Mononuclear cell (primary cell): ENCODE measurements at regions not wholly inside any gene's neighbourhood (a gene's known extent, or its start where the extent isn't known, plus 50 kb on each side); places are given as distances from the start of the nearest gene placed in this dataset.

Experiments used
- H3K27me3 ChIP-seq: 2 replicates; pipeline ENCODE4 v1.6.0; 2011; ENCODE audit warnings: low read length, control low read depth; ENCODE audit not compliant: insufficient read depth
- H3K4me1 ChIP-seq: 2 replicates; pipeline ENCODE4 v1.5.1; 2011; ENCODE audit warnings: mild to moderate bottlenecking, low read length, control low read depth; ENCODE audit not compliant: insufficient read depth
- H3K4me3 ChIP-seq: 2 replicates; pipeline ENCODE4 v1.5.1; 2011; ENCODE audit warnings: mild to moderate bottlenecking, low read length, moderate library complexity
- H3K9me3 ChIP-seq: 2 replicates; pipeline ENCODE4 v1.5.1; 2011; ENCODE audit warnings: low read depth, mild to moderate bottlenecking, control low read depth, low read length

DNA sequence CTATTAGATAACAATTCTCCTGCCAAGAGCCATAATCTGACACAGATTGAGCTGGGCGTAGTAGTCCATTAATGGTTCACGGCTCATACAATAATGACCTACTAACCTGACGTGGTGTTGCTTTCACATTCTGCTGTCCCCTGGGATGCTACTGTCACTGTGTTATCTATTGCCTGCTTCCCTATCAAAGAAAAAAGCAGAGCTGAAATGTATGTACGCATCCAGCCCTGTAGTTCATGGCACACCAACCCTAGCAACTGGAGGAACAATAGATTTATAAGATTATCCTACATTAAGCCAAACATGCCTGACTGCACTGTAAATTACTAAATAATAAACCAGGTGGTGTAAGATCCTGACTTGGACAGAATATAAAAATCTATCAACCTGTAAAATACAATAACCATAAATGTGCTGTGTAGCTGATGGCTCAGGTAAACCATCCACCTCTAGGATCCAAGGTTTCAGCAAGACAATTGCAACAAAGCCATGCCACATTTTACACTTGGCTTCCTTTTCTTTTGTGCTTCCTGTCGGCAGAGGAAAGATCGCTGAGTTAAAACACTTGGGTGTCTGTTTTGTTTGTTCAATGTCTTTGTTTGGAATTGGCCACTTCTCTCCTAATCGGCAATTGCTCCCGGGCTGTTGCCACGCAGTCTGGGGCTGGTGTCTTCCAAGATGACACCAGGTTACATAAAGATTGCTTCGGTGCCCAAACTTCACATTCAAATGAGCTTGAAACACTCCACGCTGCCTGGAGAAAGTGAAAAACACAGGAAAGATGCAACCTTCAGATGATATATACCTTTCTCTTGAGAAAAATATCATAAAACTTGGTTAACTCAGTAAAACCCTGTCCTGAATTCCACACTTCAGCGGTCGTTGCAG is 143.9 kb upstream of the MGMT start:
- Histone ChIP-seq H3K27me3 (peaks cover 2% of the 10 kb centered on the region), H3K9me3 (no peaks in the 10 kb centered on the region), H3K4me1 (no peaks in the 10 kb centered on the region), H3K4me3 (no peak overlapping the region)

DNA sequence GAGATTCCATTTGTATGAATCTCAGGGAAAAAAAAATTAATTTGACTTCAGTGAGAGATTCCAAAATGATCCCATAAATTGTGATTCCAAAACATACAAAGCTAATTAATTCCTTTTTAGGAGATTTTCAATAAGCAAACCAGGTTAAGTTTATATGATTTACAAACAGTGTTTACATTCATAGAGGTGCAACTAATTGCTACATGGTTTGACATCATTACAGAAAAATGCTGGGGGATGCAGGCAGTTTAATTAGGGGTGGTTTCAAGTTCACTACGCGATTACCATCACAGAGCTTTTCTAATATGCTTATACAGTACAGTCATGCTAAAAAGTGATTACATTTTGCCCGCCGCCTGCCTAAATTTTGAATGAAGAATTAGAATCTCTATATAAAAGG is 143.2 kb upstream of the MGMT start:
- Histone ChIP-seq H3K9me3 (no peaks in the 10 kb centered on the region), H3K4me1 (no peaks in the 10 kb centered on the region), H3K27me3 (peaks cover 2% of the 10 kb centered on the region), H3K4me3 (no peak overlapping the region)

DNA sequence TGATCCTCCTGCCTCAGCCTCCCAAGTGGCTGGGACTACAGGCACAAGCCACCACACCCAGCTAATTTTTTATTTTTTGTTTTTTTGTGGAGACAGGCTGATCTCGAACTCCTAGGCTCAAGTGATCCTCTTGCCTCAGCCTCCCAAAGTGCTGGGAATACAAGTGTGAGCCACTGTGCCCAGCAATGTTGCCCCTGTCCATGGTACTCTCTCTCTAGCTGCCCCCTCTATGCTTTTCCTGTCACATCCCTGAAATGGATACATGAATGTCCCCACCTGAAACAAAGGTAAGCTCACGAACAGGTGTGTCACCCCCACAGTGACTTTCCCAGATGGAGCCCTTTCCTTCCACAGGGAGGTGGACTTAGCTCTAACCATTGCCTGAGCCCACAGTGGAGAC is 141.1 kb upstream of the MGMT start:
- H3K4me3 ChIP-seq, result no peak overlapping the region
- H3K9me3 ChIP-seq, result no peaks in the 10 kb centered on the region
- peaks cover 2% of the 10 kb centered on the region for H3K27me3 ChIP-seq
- H3K4me1 ChIP-seq, result no peaks in the 10 kb centered on the region

GRCh38 chr10:129328546-129328945 is 138.5 kb upstream of the MGMT start:
- Histone ChIP-seq H3K9me3 (no peaks in the 10 kb centered on the region), H3K4me3 (no peak overlapping the region), H3K27me3 (no peaks in the 10 kb centered on the region), H3K4me1 (no peaks in the 10 kb centered on the region)

GRCh38 chr10:129329385-129330055 is 137.5 kb upstream of the MGMT start:
- no peaks in the 10 kb centered on the region for H3K9me3 ChIP-seq
- no peak overlapping the region for H3K4me3 ChIP-seq
- no peaks in the 10 kb centered on the region for H3K27me3 ChIP-seq
- H3K4me1 ChIP-seq, result no peaks in the 10 kb centered on the region

GRCh38 chr10:129330211-129330610 is 136.8 kb upstream of the MGMT start:
- no peak overlapping the region for H3K4me3 ChIP-seq
- H3K9me3 ChIP-seq, result no peaks in the 10 kb centered on the region
- H3K4me1 ChIP-seq, result no peaks in the 10 kb centered on the region
- H3K27me3 ChIP-seq, result no peaks in the 10 kb centered on the region

- Histone ChIP-seq H3K4me3 (no peak overlapping the region), H3K9me3 (no peaks in the 10 kb centered on the region), H3K4me1 (no peaks in the 10 kb centered on the region), H3K27me3 (no peaks in the 10 kb centered on the region)
Measured at GRCh38 chr10:129331207-129331838, 135.7 kb upstream of the MGMT start.

DNA sequence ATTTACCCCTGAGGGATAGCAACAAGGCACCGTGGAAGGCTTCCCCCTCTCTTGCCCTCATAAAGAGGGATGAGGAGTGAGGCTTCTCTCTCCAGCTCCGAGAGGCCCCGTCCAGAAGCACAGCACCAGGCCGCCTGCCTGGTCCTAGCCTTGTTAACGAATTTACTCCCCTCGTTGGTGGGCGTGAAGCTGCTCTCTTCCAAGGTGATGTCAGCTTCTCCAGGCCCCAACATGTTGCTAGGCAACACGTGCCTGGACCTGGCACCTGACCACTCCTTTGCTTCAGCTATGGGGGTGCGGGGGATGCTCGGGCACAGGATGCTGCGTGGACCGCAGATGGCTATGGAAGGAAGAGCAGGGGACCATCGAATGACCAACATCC is 135.2 kb upstream of the MGMT start:
- Histone ChIP-seq H3K4me1 (no peaks in the 10 kb centered on the region), H3K4me3 (no peak overlapping the region), H3K9me3 (no peaks in the 10 kb centered on the region), H3K27me3 (no peaks in the 10 kb centered on the region)

DNA sequence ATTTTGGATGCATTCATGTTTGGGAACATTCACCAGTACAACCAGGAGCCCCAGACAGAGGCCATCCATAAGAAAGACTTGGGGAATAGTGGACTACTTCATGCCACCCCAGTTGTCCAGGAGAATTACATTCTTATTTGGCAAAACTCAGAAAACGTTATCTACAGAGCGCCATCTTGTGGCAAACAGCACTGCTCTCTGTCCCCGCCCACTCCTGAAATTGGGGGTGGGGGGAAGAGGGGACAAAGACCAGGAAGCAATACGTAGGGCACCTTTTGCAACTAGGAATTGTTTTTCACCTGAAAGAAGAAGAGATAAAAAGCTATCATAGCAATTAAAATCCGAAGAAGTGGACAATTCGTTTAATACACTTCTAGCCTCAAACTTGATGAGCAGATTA is 134.6 kb upstream of the MGMT start:
- Histone ChIP-seq H3K9me3 (no peaks in the 10 kb centered on the region), H3K27me3 (no peaks in the 10 kb centered on the region), H3K4me3 (no peak overlapping the region), H3K4me1 (no peaks in the 10 kb centered on the region)

- Histone ChIP-seq H3K4me1 (no peaks in the 10 kb centered on the region), H3K27me3 (no peaks in the 10 kb centered on the region), H3K4me3 (no peak overlapping the region)
Measured at GRCh38 chr10:129333706-129334105, 133.3 kb upstream of the MGMT start.

DNA sequence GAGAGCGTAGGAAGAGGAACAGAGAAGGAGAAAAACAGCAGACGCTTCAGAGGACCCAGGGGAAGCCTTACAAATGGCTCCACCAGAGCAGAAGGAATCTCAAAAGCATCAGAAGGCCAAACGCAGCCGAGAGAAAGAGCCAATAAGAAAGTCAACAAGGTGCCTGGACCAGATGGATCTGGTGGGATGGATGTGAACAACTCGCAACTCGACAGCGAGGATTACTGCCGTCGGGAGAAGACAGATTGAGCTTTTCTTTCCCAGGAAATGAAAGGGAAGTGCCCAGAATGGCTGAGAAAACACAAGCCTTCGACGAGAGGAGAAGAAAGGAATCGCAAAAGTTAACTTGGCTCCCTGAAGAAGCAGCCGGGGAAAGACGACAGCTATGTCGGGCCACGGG is 132.8 kb upstream of the MGMT start:
- Histone ChIP-seq H3K9me3 (no peaks in the 10 kb centered on the region), H3K4me1 (no peaks in the 10 kb centered on the region), H3K27me3 (no peaks in the 10 kb centered on the region), H3K4me3 (no peak overlapping the region)

More at GRCh38 chr10:129333706-129334105, 133.3 kb upstream of the MGMT start:
- H3K9me3 ChIP-seq, result no peaks in the 10 kb centered on the region

GRCh38 chr10:129335396-129335795 is 131.6 kb upstream of the MGMT start:
- H3K4me3 ChIP-seq, result no peak overlapping the region
- no peaks in the 10 kb centered on the region for H3K4me1 ChIP-seq
- no peaks in the 10 kb centered on the region for H3K9me3 ChIP-seq
- H3K27me3 ChIP-seq, result no peaks in the 10 kb centered on the region

DNA sequence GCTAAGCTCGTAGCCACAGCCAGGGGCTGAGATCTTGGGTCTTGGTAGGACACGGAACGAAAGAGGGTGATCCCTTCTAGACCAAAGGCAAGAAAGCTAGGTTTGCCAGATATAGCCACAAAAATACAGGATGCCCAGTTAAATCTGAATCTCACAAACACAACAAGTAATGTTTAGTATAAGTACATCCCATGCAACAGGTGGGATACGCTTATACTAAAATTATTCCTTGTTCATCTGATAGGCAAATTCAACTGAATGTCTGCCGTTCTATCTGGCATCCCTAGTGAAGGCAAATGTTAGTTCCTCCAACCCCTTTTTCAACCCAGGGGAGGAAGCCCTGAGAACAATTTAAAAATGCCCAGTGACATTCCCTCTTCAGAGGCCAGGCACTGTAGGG is 131.1 kb upstream of the MGMT start:
- H3K4me1 ChIP-seq, result no peaks in the 10 kb centered on the region
- H3K27me3 ChIP-seq, result no peaks in the 10 kb centered on the region
- H3K4me3 ChIP-seq, result no peak overlapping the region
- H3K9me3 ChIP-seq, result no peaks in the 10 kb centered on the region

- Histone ChIP-seq H3K27me3 (no peaks in the 10 kb centered on the region), H3K4me1 (no peaks in the 10 kb centered on the region), H3K9me3 (no peaks in the 10 kb centered on the region), H3K4me3 (no peak overlapping the region)
Measured at GRCh38 chr10:129339191-129339590, 127.8 kb upstream of the MGMT start.

- Histone ChIP-seq H3K9me3 (no peaks in the 10 kb centered on the region), H3K4me1 (no peaks in the 10 kb centered on the region), H3K4me3 (no peak overlapping the region), H3K27me3 (no peaks in the 10 kb centered on the region)
Measured at GRCh38 chr10:129339841-129340240, 127.2 kb upstream of the MGMT start.
